HUES64 (cell line): ENCODE measurements at regions not wholly inside any gene's neighbourhood (a gene's known extent, or its start where the extent isn't known, plus 50 kb on each side); places are given as distances from the start of the nearest gene placed in this dataset.
A peak's percentile ranks its signal among the peaks of the same experiment; 100 is the strongest.
"Not testable (repeated sequence)": the region's sequence is repeated elsewhere in the genome, so short reads cannot be mapped to it uniquely, and the experiment has no call there.

Experiments
- H3K27ac ChIP-seq: 2 replicates; pipeline ENCODE4 v1.7.0; 2013; ENCODE audit warnings: low read depth, low read length, inconsistent platforms
- H3K27me3 ChIP-seq: 2 replicates; pipeline ENCODE4 v1.6.1; 2013; ENCODE audit warnings: mild to moderate bottlenecking, low read length; ENCODE audit not compliant: insufficient read depth
- H3K36me3 ChIP-seq: 2 replicates; pipeline ENCODE4 v1.6.1; 2013; ENCODE audit warnings: mild to moderate bottlenecking, low read length; ENCODE audit not compliant: insufficient read depth
- H3K4me1 ChIP-seq: 2 replicates; pipeline ENCODE4 v1.6.1; 2013; ENCODE audit warnings: mild to moderate bottlenecking, low read length, moderate library complexity; ENCODE audit not compliant: insufficient read depth
- H3K4me3 ChIP-seq: 2 replicates; pipeline ENCODE4 v1.5.1; 2013; ENCODE audit warnings: mild to moderate bottlenecking, low read length, moderate library complexity
- H3K9ac ChIP-seq: 2 replicates; pipeline ENCODE4 v1.6.1; 2013; ENCODE audit warnings: mild to moderate bottlenecking, low read depth, low read length
- H3K9me3 ChIP-seq: 2 replicates; pipeline ENCODE4 v1.6.1; 2013; ENCODE audit warnings: low read depth, low read length; ENCODE audit not compliant: insufficient read depth
- WGBS: fragments of 150-250, 120-280 bp; methylation state at CpG from one replicate; pipeline ENCODE4 v1.1.7; 2013; ENCODE audit warnings: missing lambda C conversion rate; 5-methylcytosine and 5-hydroxymethylcytosine counted together

DNA sequence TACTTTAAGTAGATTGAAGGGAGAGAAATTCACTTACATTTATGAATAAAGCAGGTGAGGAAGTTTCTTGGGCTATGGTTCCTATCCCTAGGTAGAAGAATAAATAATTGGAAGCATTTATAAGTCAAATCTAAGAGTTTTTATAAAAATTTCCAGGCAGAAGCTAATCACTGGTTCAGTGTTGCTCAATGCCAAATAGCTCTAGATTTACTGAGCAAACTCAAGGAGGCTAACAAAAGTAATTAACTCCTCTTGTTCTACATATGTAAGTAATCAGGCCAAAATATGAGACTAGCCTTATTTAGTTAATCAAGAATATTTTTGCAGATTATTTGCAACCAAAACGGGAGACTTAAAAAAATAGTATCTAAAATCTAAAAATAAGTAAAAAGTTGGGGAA lies 472.3 kb downstream of the PLK2 start:
- Histone ChIP-seq H3K36me3 (no peaks in the 10 kb centered on the region), H3K27ac (no peak overlapping the region), H3K4me1 (peaks cover 10% of the 10 kb centered on the region), H3K9ac (no peak overlapping the region), H3K4me3 (no peak overlapping the region), H3K27me3 (no peaks in the 10 kb centered on the region), H3K9me3 (no peaks in the 10 kb centered on the region)
- no CpG with 5 or more reads among the region's 1 CpG for WGBS

GRCh38 chr5:57986761-57987341 lies 473.0 kb downstream of the PLK2 start:
- no peaks in the 10 kb centered on the region for H3K36me3 ChIP-seq
- no peaks in the 10 kb centered on the region for H3K9me3 ChIP-seq
- H3K27me3 ChIP-seq, result no peaks in the 10 kb centered on the region
- no peak overlapping the region for H3K9ac ChIP-seq
- H3K4me1 ChIP-seq, result peaks cover 10% of the 10 kb centered on the region
- no peak overlapping the region for H3K27ac ChIP-seq
- no peak overlapping the region for H3K4me3 ChIP-seq

DNA sequence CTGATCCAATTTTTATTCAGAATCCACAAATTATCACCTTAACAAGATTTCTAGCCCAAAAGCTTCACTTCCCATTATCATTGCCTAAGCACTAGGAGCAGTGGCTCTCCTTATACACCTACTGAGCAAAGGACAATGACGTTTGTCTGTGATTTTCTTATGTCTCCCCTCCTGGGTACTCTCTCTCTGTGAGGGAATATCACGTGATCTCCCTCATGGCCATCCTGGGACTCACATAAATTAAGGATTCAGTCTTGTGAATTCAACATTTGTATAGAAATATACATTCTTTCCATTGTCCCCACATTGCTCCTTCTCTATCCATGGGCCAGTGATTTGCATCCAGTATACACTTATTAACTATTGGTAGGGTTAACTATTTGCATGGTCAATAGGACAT lies 476.5 kb downstream of the PLK2 start:
- WGBS, result 36% methylated on average over 2 of the region's 2 CpGs
- no peak overlapping the region for H3K9ac ChIP-seq
- H3K36me3 ChIP-seq, result no peaks in the 10 kb centered on the region
- H3K27ac ChIP-seq, result no peak overlapping the region
- no peaks in the 10 kb centered on the region for H3K27me3 ChIP-seq
- no peaks in the 10 kb centered on the region for H3K9me3 ChIP-seq
- H3K4me1 ChIP-seq, result no peaks in the 10 kb centered on the region; the same call in 1 of the 2 replicates
- no peak overlapping the region for H3K4me3 ChIP-seq

- 100% methylated on average over 2 of the region's 3 CpGs for WGBS
- Histone ChIP-seq H3K27me3 (no peaks in the 10 kb centered on the region), H3K36me3 (no peaks in the 10 kb centered on the region), H3K9me3 (no peaks in the 10 kb centered on the region), H3K27ac (no peak overlapping the region), H3K9ac (no peak overlapping the region), H3K4me1 (peaks cover 3% of the 10 kb centered on the region; the same call in 1 of the 2 replicates), H3K4me3 (no peak overlapping the region)
Measured at GRCh38 chr5:57979671-57980070, 480.2 kb downstream of the PLK2 start.

DNA sequence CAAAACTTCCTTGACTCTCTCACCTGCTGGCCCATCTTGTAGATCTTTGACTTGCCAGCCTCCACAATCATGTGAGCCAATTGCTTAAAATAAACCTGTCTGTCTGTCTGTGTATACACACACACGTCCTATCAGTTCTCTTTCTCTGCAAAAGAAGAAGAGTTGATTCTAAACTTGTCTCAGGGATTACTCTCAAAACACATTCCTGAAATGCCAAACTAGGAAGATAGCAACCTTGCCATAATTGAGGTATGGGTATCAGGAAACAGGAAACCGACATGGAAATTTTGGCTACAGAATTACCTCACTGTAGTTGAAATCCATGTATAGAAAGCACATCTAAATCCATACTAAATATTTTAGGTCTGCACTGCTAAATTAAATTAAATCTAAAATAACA lies 483.4 kb downstream of the PLK2 start:
- Histone ChIP-seq H3K27ac (no peak overlapping the region), H3K27me3 (no peaks in the 10 kb centered on the region), H3K9me3 (peaks cover 7% of the 10 kb centered on the region; the same call in 1 of the 2 replicates), H3K4me3 (no peak overlapping the region), H3K4me1 (peaks cover 3% of the 10 kb centered on the region; the same call in 1 of the 2 replicates), H3K9ac (no peak overlapping the region), H3K36me3 (no peaks in the 10 kb centered on the region)
- WGBS, result 87% methylated on average over 2 of the region's 2 CpGs

- not testable (repeated sequence) for H3K4me3 ChIP-seq, H3K27ac ChIP-seq, H3K9me3 ChIP-seq, H3K27me3 ChIP-seq, H3K4me1 ChIP-seq, H3K36me3 ChIP-seq, H3K9ac ChIP-seq
- WGBS, result 86% methylated on average over 7 of the region's 7 CpGs
Measured at GRCh38 chr5:57972099-57972498, 487.8 kb downstream of the PLK2 start.

DNA sequence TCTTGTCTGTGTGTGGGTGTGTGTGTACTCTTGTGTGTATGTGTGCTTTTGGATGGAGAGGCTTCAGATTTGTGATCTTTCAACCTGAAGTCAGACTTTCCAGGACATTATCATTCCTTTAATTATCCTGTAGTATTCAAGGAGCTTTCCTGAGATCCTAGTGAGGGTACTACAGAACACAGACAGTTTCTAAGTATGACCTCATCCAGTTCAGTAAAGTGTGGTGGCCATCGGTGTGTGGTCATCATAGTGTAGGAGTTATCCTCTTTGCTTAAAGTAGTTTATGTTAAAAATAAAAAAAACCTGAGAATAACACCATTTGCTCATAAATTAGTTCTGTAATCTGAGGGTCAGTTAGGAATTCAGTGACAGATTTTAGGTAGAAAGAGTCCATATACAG lies 478.0 kb upstream of the ACTBL2 start:
- whole genome bisulfite sequencing, result 100% methylated on average over 1 of the region's 1 CpG
- Histone ChIP-seq H3K4me3 (no peak overlapping the region), H3K9me3 (peaks cover 7% of the 10 kb centered on the region; the same call in 1 of the 2 replicates), H3K27ac (no peak overlapping the region), H3K36me3 (no peaks in the 10 kb centered on the region), H3K9ac (no peak overlapping the region), H3K27me3 (no peaks in the 10 kb centered on the region), H3K4me1 (no peaks in the 10 kb centered on the region)

DNA sequence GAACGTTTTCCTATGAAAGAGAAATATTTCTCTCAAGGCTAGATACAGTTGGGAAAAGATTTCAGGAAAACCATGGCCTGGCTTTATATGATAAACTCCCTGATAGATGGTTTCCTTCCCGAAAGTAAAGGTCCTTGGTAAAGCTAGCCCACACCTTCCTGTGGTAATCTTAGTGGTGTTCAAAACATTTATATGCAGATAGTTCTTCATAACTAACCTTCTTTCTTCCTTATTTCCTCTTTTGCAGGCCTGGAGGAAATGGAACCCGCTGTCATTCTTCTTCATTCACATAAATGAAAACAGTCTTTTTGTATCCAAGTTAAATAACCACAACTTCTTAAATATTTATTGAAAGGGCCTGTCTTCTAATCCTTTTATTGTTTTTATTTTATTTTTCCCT lies 474.0 kb upstream of the ACTBL2 start:
- WGBS, result 88% methylated on average over 3 of the region's 3 CpGs
- no peaks in the 10 kb centered on the region for H3K9me3 ChIP-seq
- no peaks in the 10 kb centered on the region for H3K36me3 ChIP-seq
- no peaks in the 10 kb centered on the region for H3K4me1 ChIP-seq
- H3K27ac ChIP-seq, result no peak overlapping the region
- no peak overlapping the region for H3K9ac ChIP-seq
- no peak overlapping the region for H3K4me3 ChIP-seq
- no peaks in the 10 kb centered on the region for H3K27me3 ChIP-seq

DNA sequence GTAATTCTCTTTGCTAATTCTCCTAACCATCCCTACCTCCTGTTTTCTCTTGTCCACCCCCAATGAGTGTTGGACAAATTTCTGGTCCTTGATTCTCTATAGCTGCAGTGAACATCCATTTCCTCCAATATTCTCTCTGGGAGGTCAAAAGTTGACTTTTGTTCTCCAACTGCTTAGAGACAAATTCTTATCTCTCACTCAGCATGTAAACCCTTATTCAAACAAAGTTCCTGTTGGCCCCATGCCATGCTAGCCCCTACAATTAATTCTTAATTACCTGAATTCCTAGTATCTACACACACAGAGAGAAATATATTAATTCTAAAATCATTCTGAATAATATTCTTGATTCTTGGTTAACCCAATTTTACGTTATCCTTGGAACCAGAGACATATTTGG lies 472.9 kb upstream of the ACTBL2 start:
- H3K9me3 ChIP-seq, result no peaks in the 10 kb centered on the region
- H3K36me3 ChIP-seq, result no peaks in the 10 kb centered on the region
- no peaks in the 10 kb centered on the region for H3K27me3 ChIP-seq
- peaks cover 8% of the 10 kb centered on the region for H3K4me1 ChIP-seq
- no peak overlapping the region for H3K9ac ChIP-seq
- no peak overlapping the region for H3K27ac ChIP-seq
- no CpG with 5 or more reads among the region's 1 CpG for WGBS
- no peak overlapping the region for H3K4me3 ChIP-seq

GRCh38 chr5:57953792-57954191 lies 471.2 kb upstream of the ACTBL2 start:
- Histone ChIP-seq H3K36me3 (no peaks in the 10 kb centered on the region), H3K9ac (no peak overlapping the region), H3K27ac (no peak overlapping the region), H3K27me3 (no peaks in the 10 kb centered on the region), H3K9me3 (no peaks in the 10 kb centered on the region), H3K4me1 (peaks cover 10% of the 10 kb centered on the region), H3K4me3 (no peak overlapping the region)
- WGBS, result 87% methylated on average over 2 of the region's 2 CpGs

DNA sequence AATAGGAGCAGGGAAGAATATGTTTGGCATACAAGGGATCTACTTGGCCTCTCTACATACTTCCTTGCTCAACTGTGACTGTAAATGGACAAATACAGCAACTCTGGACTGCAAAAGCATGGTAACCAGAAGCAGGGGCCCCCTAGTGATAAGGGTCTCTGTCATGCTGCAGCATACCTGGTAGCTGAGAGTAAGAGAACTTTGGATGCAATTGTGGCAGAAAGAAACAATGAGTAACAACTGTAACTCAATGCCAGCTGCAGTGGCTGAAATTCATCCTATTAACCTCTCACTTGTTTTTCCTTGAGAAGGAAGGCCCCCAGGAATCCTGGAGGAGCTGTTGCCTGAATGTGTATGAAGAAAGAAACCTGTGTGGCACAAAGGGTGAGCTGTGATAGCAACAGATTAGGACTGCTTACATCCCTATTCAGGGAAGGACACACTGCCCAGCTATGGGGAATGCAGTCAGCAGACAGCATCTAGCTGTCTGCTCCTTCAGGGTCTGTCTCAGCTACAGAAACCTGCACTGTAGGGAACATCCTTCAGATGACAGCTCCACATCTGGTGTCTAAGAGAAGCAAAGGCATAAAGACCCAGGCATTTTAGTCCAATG lies 468.1 kb upstream of the ACTBL2 start:
- Histone ChIP-seq H3K27ac (peak overlapping the region; percentile 32; the same call in 1 of the 2 replicates), H3K4me1 (peaks cover 10% of the 10 kb centered on the region), H3K9ac (no peak overlapping the region), H3K9me3 (no peaks in the 10 kb centered on the region), H3K4me3 (no peak overlapping the region), H3K36me3 (no peaks in the 10 kb centered on the region), H3K27me3 (no peaks in the 10 kb centered on the region)

- H3K4me1 ChIP-seq, result peaks cover 10% of the 10 kb centered on the region
- H3K27me3 ChIP-seq, result no peaks in the 10 kb centered on the region
- H3K4me3 ChIP-seq, result no peak overlapping the region
- no peaks in the 10 kb centered on the region for H3K9me3 ChIP-seq
- no CpG with 5 or more reads among the region's 1 CpG for WGBS
- H3K9ac ChIP-seq, result no peak overlapping the region
- no peaks in the 10 kb centered on the region for H3K36me3 ChIP-seq
- no peak overlapping the region for H3K27ac ChIP-seq
Measured at GRCh38 chr5:57948091-57948490, 465.5 kb upstream of the ACTBL2 start.
